ENCODE measurements at regions not wholly inside any gene's neighbourhood (a gene's known extent, or its start where the extent isn't known, plus 50 kb on each side); places are given as distances from the start of the nearest gene placed in this dataset.
"Not testable (repeated sequence)": the region's sequence is repeated elsewhere in the genome, so short reads cannot be mapped to it uniquely, and the experiment has no call there.

GRCh38 chrX:39418731-39419638 lies 617.7 kb downstream of the MID1IP1 start:
- DNase-seq = no peak

- no peak for DNase-seq
Measured at GRCh38 chrX:39421006-39421405, 619.7 kb downstream of the MID1IP1 start.

- no peak for DNase-seq
Measured at GRCh38 chrX:39425124-39425806, 624.0 kb downstream of the MID1IP1 start.

- DNase-seq = no peak
Measured at GRCh38 chrX:39426101-39426500, 624.8 kb downstream of the MID1IP1 start.

- no peak for DNase-seq
Measured at GRCh38 chrX:39427492-39427891, 626.2 kb downstream of the MID1IP1 start.

GRCh38 chrX:39427906-39428305 lies 626.6 kb downstream of the MID1IP1 start:
- DNase-seq = no peak

- DNase-seq = no peak
Measured at GRCh38 chrX:39430551-39430950, 629.3 kb downstream of the MID1IP1 start.

GRCh38 chrX:39431893-39432292 lies 630.6 kb downstream of the MID1IP1 start:
- DNase-seq = no peak

GRCh38 chrX:39434671-39435070 lies 633.4 kb downstream of the MID1IP1 start:
- DNase-seq = not testable (repeated sequence)

- DNase-seq = not testable (repeated sequence)
Measured at GRCh38 chrX:39436538-39436937, 635.3 kb downstream of the MID1IP1 start.

- DNase-seq = no peak
Measured at GRCh38 chrX:39437670-39438441, 636.6 kb downstream of the MID1IP1 start.

- peak in 1 of 3 experiments; percentile 40 for DNase-seq
Measured at GRCh38 chrX:39438603-39439602, 637.6 kb downstream of the MID1IP1 start.

- no peak for DNase-seq
Measured at GRCh38 chrX:39439906-39440798, 638.9 kb downstream of the MID1IP1 start.

- no peak for DNase-seq
Measured at GRCh38 chrX:39440799-39441284, 639.6 kb downstream of the MID1IP1 start.

- DNase-seq = no peak
Measured at GRCh38 chrX:39442332-39442731, 641.1 kb downstream of the MID1IP1 start.

GRCh38 chrX:39443240-39443639 lies 642.0 kb downstream of the MID1IP1 start:
- DNase-seq = no peak

GRCh38 chrX:39445336-39445735 lies 644.1 kb downstream of the MID1IP1 start:
- DNase-seq = peak; percentile 3 to 34 (median 19)

GRCh38 chrX:39449352-39449751 lies 648.1 kb downstream of the MID1IP1 start:
- DNase-seq = no peak

- DNase-seq = peak in 2 of 3 experiments; percentile 33 to 62
Measured at GRCh38 chrX:39450234-39450977, 647.4 kb downstream of the BCOR start.

- peak in 1 of 3 experiments; percentile 60 for DNase-seq
Measured at GRCh38 chrX:39451046-39451445, 646.7 kb downstream of the BCOR start.

Measured in NCI-H1417 (cell line).